WTC11 (cell line): ENCODE measurements at regions not wholly inside any gene's neighbourhood (a gene's known extent, or its start where the extent isn't known, plus 50 kb on each side); places are given as distances from the start of the nearest gene placed in this dataset.

ENCODE experiments used
- ATAC-seq: fragments of 200-7000 bp; cut with Tn5 transposase; 2 replicates; pipeline ENCODE4 v1.10.0; 2021; ENCODE audit warnings: mild to moderate bottlenecking, moderate library complexity
- CTCF ChIA-PET: fragments of 300-600 bp; sonication (Branson Sonifier 250); formaldehyde crosslinking; loops from one replicate; lab custom pipeline; 2021; ENCODE audit warnings: antibody characterized with exemption; lab: Charles Lee
- POLR2A ChIA-PET: fragments of 350-600 bp; sonication (Branson Sonifier 250); formaldehyde crosslinking; loops from one replicate; lab custom pipeline; 2021; ENCODE audit warnings: antibody characterized with exemption; lab: Charles Lee
- DNase-seq: peaks from one replicate; pipeline ENCODE4 v3.0.0; 2021; ENCODE audit warnings: low spot score
- H3K27ac Mint-ChIP-seq: 2 replicates; pipeline ENCODE4 v1.8.0; 2021; ENCODE audit warnings: mixed read lengths
- H3K27me3 Mint-ChIP-seq: 2 replicates; pipeline ENCODE4 v1.8.0; 2021; ENCODE audit warnings: low read depth, mild to moderate bottlenecking, moderate library complexity, mixed read lengths
- H3K36me3 Mint-ChIP-seq: 2 replicates; pipeline ENCODE4 v1.8.0; 2021; ENCODE audit warnings: mixed read lengths
- H3K4me1 Mint-ChIP-seq: 2 replicates; pipeline ENCODE4 v1.8.0; 2022; ENCODE audit warnings: mixed read lengths
- H3K4me3 Mint-ChIP-seq: 2 replicates; pipeline ENCODE4 v1.8.0; 2021; ENCODE audit warnings: mild to moderate bottlenecking, moderate library complexity, mixed read lengths
- H3K9me3 Mint-ChIP-seq: 2 replicates; pipeline ENCODE4 v1.8.0; 2021; ENCODE audit warnings: mixed read lengths
- ATF1 ChIP-seq: sonication (generic); formaldehyde crosslinking; IDR thresholded peaks from 2 replicates; pipeline ENCODE4 v1.8.1; 2023; ENCODE audit warnings: mild to moderate bottlenecking, moderate library complexity, missing genetic modification reagents
- ATF2 ChIP-seq: sonication (generic); formaldehyde crosslinking; IDR thresholded peaks from 2 replicates; pipeline ENCODE4 v1.8.1; 2022; ENCODE audit warnings: low read depth, missing genetic modification reagents, borderline replicate concordance
- CDX4 ChIP-seq: fragments of 250-450 bp; sonication (Bioruptor Pico); IDR thresholded peaks from 2 replicates; pipeline ENCODE4 v1.9.0; 2021; ENCODE audit warnings: moderate library complexity, mild to moderate bottlenecking, inconsistent platforms, borderline replicate concordance
- CREM ChIP-seq: sonication (generic); formaldehyde crosslinking; IDR thresholded peaks from 2 replicates; pipeline ENCODE4 v1.8.1; 2022; ENCODE audit warnings: mild to moderate bottlenecking, missing genetic modification reagents, moderate library complexity
- E2F4 ChIP-seq: sonication (generic); formaldehyde crosslinking; IDR thresholded peaks from 2 replicates; pipeline ENCODE4 v1.8.1; 2022; ENCODE audit warnings: low read depth, mild to moderate bottlenecking, moderate library complexity, missing genetic modification reagents, borderline replicate concordance
- GABPB1 ChIP-seq: sonication (generic); formaldehyde crosslinking; IDR thresholded peaks from 2 replicates; pipeline ENCODE4 v1.8.1; 2023; ENCODE audit warnings: mild to moderate bottlenecking, missing genetic modification reagents
- GTF2I ChIP-seq: fragments of 250-450 bp; sonication (Bioruptor Pico); conservative IDR thresholded peaks from 2 replicates; pipeline ENCODE4 v1.4.0; 2021; ENCODE audit warnings: mild to moderate bottlenecking
- HMGXB4 ChIP-seq: sonication (generic); formaldehyde crosslinking; IDR thresholded peaks from 2 replicates; pipeline ENCODE4 v1.8.1; 2023; ENCODE audit warnings: mild to moderate bottlenecking, moderate library complexity, missing genetic modification reagents
- JUN ChIP-seq: sonication (generic); formaldehyde crosslinking; IDR thresholded peaks from 2 replicates; pipeline ENCODE4 v1.8.0; 2023; ENCODE audit warnings: mild to moderate bottlenecking, missing genetic modification reagents
- KAT7 ChIP-seq: sonication (generic); formaldehyde crosslinking; IDR thresholded peaks from 2 replicates; pipeline ENCODE4 v1.8.1; 2023; ENCODE audit warnings: missing genetic modification reagents, mild to moderate bottlenecking, borderline replicate concordance
- NFYB ChIP-seq: sonication (generic); formaldehyde crosslinking; conservative IDR thresholded peaks from 2 replicates; pipeline ENCODE4 v1.8.0; 2022; ENCODE audit warnings: low read depth, missing genetic modification reagents
- SMAD3 ChIP-seq: sonication (generic); formaldehyde crosslinking; IDR thresholded peaks from 2 replicates; pipeline ENCODE4 v1.8.0; 2022; ENCODE audit warnings: missing genetic modification reagents, mild to moderate bottlenecking, borderline replicate concordance
- USF1 ChIP-seq: sonication (generic); formaldehyde crosslinking; IDR thresholded peaks from 2 replicates; pipeline ENCODE4 v1.8.0; 2022; ENCODE audit warnings: mild to moderate bottlenecking, missing genetic modification reagents
- ZNF121 ChIP-seq: sonication (generic); formaldehyde crosslinking; IDR thresholded peaks from 2 replicates; pipeline ENCODE4 v1.8.0; 2023; ENCODE audit warnings: missing genetic modification reagents
- ZNF263 ChIP-seq: sonication (generic); formaldehyde crosslinking; IDR thresholded peaks from 2 replicates; pipeline ENCODE4 v1.8.1; 2022; ENCODE audit warnings: low read depth, mild to moderate bottlenecking, moderate library complexity, missing genetic modification reagents
- ZSCAN18 ChIP-seq: fragments of 250-450 bp; sonication (Bioruptor Pico); IDR thresholded peaks from 2 replicates; pipeline ENCODE4 v2.1.2; 2022; ENCODE audit warnings: mild to moderate bottlenecking, moderate library complexity
- TF ChIP-seq, protein P1 (sequence below): sonication (generic); formaldehyde crosslinking; IDR thresholded peaks from 2 replicates; pipeline ENCODE4 v1.8.1; 2022; ENCODE audit warnings: mild to moderate bottlenecking, missing genetic modification reagents, moderate library complexity, borderline replicate concordance
- TF ChIP-seq, protein P2 (sequence below): fragments of 250-450 bp; sonication (Bioruptor Pico); IDR thresholded peaks from 2 replicates; pipeline ENCODE4 v1.9.0; 2021; ENCODE audit warnings: mild to moderate bottlenecking

DNA sequence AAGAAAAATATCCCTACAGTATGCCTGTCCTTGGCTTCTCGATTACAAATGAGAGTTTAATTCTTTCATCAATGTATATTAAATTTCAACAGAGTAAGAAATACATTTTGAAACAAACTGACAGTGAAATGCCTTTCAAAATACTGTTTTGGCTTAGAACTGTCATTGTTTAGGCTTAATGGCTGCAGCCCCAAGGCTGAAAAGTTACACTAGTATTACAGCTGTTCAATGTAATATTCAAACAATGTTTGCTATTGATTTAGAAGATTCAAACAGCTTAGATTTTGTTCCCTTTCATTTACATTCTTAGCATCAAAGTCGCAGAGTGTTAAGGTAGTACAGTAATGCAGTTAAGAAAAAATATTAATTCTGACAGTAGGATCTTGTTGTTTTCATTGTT is 882.9 kb upstream of the ADGRL2 start (continued):
- no peak for TF ChIP-seq HMGXB4
- TF ChIP-seq ZNF121 = no peak
- no peak for TF ChIP-seq CDX4
- no peak for TF ChIP-seq ZSCAN18
- TF ChIP-seq, all 79 proteins: peak for 0

DNA sequence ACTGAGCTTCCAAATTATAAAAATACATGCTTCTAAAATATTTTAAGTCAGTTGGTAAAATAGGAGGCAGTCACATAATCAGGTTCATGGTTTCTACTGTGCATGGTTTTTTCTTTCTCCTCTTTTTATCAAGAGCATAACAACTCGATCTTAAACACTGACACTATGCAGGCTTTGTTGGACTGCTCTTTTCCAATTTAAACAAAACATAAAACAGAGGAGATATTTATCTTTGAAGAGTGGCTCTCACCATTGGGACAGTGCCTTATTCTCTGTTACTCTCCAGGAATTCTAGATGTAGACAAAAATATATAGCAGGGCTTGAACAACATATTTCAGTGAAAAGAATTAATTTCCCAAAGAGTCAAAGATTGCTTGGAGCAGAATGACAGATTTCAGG is 883.5 kb upstream of the ADGRL2 start:
- H3K9me3 Mint-ChIP-seq = peaks cover 18% of the 10 kb centered on the region
- no peaks in the 10 kb centered on the region for H3K36me3 Mint-ChIP-seq
- H3K27ac Mint-ChIP-seq = no peak overlapping the region
- no peak for TF ChIP-seq ATF1 (CRISPR knock-in tag)
- no peak for TF ChIP-seq E2F4 (CRISPR knock-in tag)
- TF ChIP-seq GTF2I (CRISPR knock-in tag) = no peak
- no peak for TF ChIP-seq CREM (CRISPR knock-in tag)
- no peak for TF ChIP-seq ATF2 (CRISPR knock-in tag)
- TF ChIP-seq ZNF263 (CRISPR knock-in tag) = no peak
- no peak for TF ChIP-seq JUN
- TF ChIP-seq, protein P1, sequence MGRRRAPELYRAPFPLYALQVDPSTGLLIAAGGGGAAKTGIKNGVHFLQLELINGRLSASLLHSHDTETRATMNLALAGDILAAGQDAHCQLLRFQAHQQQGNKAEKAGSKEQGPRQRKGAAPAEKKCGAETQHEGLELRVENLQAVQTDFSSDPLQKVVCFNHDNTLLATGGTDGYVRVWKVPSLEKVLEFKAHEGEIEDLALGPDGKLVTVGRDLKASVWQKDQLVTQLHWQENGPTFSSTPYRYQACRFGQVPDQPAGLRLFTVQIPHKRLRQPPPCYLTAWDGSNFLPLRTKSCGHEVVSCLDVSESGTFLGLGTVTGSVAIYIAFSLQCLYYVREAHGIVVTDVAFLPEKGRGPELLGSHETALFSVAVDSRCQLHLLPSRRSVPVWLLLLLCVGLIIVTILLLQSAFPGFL (CRISPR knock-in tag) = no peak
- TF ChIP-seq, protein P2, sequence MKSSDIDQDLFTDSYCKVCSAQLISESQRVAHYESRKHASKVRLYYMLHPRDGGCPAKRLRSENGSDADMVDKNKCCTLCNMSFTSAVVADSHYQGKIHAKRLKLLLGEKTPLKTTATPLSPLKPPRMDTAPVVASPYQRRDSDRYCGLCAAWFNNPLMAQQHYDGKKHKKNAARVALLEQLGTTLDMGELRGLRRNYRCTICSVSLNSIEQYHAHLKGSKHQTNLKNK = no peak
- no peak for TF ChIP-seq USF1
- no peak for TF ChIP-seq SMAD3 (CRISPR knock-in tag)
- TF ChIP-seq KAT7 (CRISPR knock-in tag) = no peak
- TF ChIP-seq NFYB (CRISPR knock-in tag) = no peak
- TF ChIP-seq GABPB1 (CRISPR knock-in tag) = no peak
- TF ChIP-seq, all 79 proteins: peak for 0
- Mint-ChIP-seq H3K27me3 (no peaks in the 10 kb centered on the region), H3K4me3 (no peak overlapping the region), H3K4me1 (no peaks in the 10 kb centered on the region)
- DNase-seq (no peak), ATAC-seq (no peak)
- POLR2A ChIA-PET = no interaction called here
- CTCF ChIA-PET = no interaction called here
